Esophagus muscularis mucosa (tissue), 4 donors: ENCODE measurements at regions not wholly inside any gene's neighbourhood (a gene's known extent, or its start where the extent isn't known, plus 50 kb on each side); places are given as distances from the start of the nearest gene placed in this dataset.

Source experiments
- DNase-seq: peaks from one replicate; pipeline ENCODE4 v3.0.0-alpha.2; 2017; ENCODE audit errors: extremely low spot score
- H3K27ac ChIP-seq, 4 donors: fragments of 200-600 bp; sonication (generic); replicated peaks in 1 of 4; 1 replicate in 3 of 4; 2 replicates in 1 of 4; pipeline ENCODE4 v1.5.1; 2016 to 2019; ENCODE audit warnings: mild to moderate bottlenecking in 1 of 4
- H3K27me3 ChIP-seq, 4 donors: fragments of 200-600 bp; sonication (generic); one replicate each; pipeline versions ENCODE4 v1.5.1 to v1.6.0; 2016 to 2019
- H3K36me3 ChIP-seq, 4 donors: fragments of 200-600 bp; sonication (generic); one replicate each; pipeline ENCODE4 v1.5.1; 2016 to 2019
- H3K4me1 ChIP-seq, 4 donors: fragments of 200-600 bp; sonication (generic); one replicate each; pipeline ENCODE4 v1.5.1; 2016 to 2019
- H3K4me3 ChIP-seq, 4 donors: fragments of 200-600 bp; sonication (generic); 1 replicate in 2 of 4; 2 replicates in 2 of 4; pipeline ENCODE4 v1.5.1; 2016 to 2019; ENCODE audit warnings: mild to moderate bottlenecking in 4 of 4, moderate library complexity in 1 of 4
- H3K9me3 ChIP-seq, 4 donors: fragments of 200-600 bp; sonication (generic); 1 replicate in 3 of 4; 2 replicates in 1 of 4; pipeline ENCODE4 v1.5.1; 2016 to 2019
- CTCF ChIP-seq, 3 experiments: fragments of 200-600 bp in 2 of 3; fragments of 450-650 bp in 1 of 3; sonication (generic) in 2 of 3; IDR thresholded peaks; one replicate each; pipeline ENCODE4 v1.5.1; 2017 to 2019; ENCODE audit warnings: antibody characterized with exemption in 3 of 3, mild to moderate bottlenecking in 2 of 3, moderate library complexity in 1 of 3
- EP300 ChIP-seq: sonication (generic); formaldehyde crosslinking; IDR thresholded peaks from one replicate; pipeline ENCODE4 v1.6.1; 2017; ENCODE audit warnings: antibody characterized with exemption
- POLR2A ChIP-seq: fragments of 450-650 bp; IDR thresholded peaks from one replicate; pipeline ENCODE4 v1.6.1; 2017; ENCODE audit warnings: antibody characterized with exemption, moderate library complexity, mild to moderate bottlenecking, low read depth
- POLR2AphosphoS5 ChIP-seq, 2 donors: sonication (generic); formaldehyde crosslinking; IDR thresholded peaks; one replicate each; pipeline ENCODE4 v1.6.1; 2017; ENCODE audit warnings: antibody characterized with exemption in 2 of 2
- WGBS: methylation state at CpG from one replicate; pipeline ENCODE4 v1.1.5; 2018; 5-methylcytosine and 5-hydroxymethylcytosine counted together
- intact Hi-C: fragments of 100-400 bp; cut with DNase I; formaldehyde crosslinking; loops from one replicate; pipeline ENCODE4 v1.15.1; 2023

- WGBS, result 75% methylated on average over 7 of the region's 7 CpGs
- intact Hi-C loops, result no loop called here
- no peak for DNase-seq
- Histone ChIP-seq H3K27me3 (peaks cover 0 to under 1% (median 0%) of the 10 kb centered on the region in 4 donors), H3K9me3 (no peaks in the 10 kb centered on the region), H3K4me3 (no peak overlapping the region), H3K27ac (no peak overlapping the region), H3K36me3 (no peaks in the 10 kb centered on the region), H3K4me1 (no peaks in the 10 kb centered on the region)
- TF ChIP-seq POLR2A, result no peak
- no peak for TF ChIP-seq EP300
- TF ChIP-seq CTCF (IDR thresholded peaks at IDR 0.05), result no peak
- no peak for TF ChIP-seq POLR2AphosphoS5 (IDR thresholded peaks at IDR 0.05)
Observed at GRCh38 chr18:47425365-47425764, 173.9 kb upstream of the SKOR2 start.

DNA sequence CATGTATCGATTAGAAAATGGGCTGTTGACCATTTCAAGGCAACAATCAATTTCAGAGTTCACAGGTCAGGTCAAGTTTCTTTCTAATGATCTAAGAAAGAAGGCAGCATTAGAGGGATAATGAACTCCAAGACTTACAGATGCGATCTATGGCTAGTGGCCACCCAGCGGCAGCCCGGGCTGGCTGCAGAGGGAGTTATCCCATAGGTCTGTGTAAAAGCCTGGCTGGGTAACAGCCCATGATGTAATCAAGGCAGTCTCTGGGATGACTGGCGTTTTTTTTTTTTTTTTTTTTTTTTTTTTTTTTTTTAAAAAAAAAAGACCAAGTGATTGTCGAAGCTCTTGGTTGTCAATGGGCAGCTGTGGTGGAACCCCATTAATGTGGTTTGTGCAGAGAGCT, 171.1 kb upstream of the SKOR2 start:
- Histone ChIP-seq H3K9me3 (no peaks in the 10 kb centered on the region), H3K27me3 (peaks cover 0 to 21% (median under 1%) of the 10 kb centered on the region in 4 donors), H3K36me3 (no peaks in the 10 kb centered on the region), H3K4me3 (no peak overlapping the region), H3K27ac (no peak overlapping the region), H3K4me1 (no peaks in the 10 kb centered on the region)
- no peak for DNase-seq
- intact Hi-C loops, result no loop called here
- no peak for TF ChIP-seq EP300
- TF ChIP-seq POLR2A, result no peak
- no peak for TF ChIP-seq POLR2AphosphoS5 (IDR thresholded peaks at IDR 0.05)
- no peak for TF ChIP-seq CTCF (IDR thresholded peaks at IDR 0.05)
- WGBS, result 81% methylated on average over 5 of the region's 6 CpGs

GRCh38 chr18:47420130-47420529, 168.7 kb upstream of the SKOR2 start:
- H3K4me3 ChIP-seq, result no peak overlapping the region
- DNase-seq, result no peak
- peaks cover 0 to 39% (median 2%) of the 10 kb centered on the region in 4 donors for H3K27me3 ChIP-seq
- 64% methylated on average over 4 of the region's 4 CpGs for WGBS
- no peaks in the 10 kb centered on the region for H3K4me1 ChIP-seq
- TF ChIP-seq POLR2A (no peak), CTCF (IDR thresholded peaks at IDR 0.05) (no peak), EP300 (no peak), POLR2AphosphoS5 (IDR thresholded peaks at IDR 0.05) (no peak)
- H3K36me3 ChIP-seq, result no peaks in the 10 kb centered on the region
- intact Hi-C loops, result no loop called here
- H3K9me3 ChIP-seq, result no peaks in the 10 kb centered on the region
- H3K27ac ChIP-seq, result no peak overlapping the region

DNA sequence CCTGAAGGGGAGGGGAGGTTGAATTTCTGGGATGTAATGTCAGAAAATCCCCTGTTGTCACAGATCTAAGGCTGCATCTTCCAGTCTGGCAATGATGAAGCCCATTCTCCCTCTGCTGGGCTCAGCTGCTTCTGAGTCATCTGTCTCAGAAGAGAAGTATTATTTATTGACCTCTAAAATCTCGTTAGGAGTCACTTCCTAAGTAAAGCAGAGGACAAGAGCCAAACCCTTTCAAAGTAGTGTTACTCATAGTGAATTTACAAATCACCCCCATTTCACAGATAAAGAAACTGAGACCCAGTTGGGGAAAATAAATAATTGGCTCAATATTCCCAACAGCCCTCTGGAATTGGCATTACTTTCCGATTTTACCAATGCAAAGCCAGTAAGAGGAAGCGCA, 167.3 kb upstream of the SKOR2 start:
- intact Hi-C loops, result no loop called here
- Histone ChIP-seq H3K27ac (no peak overlapping the region), H3K4me1 (no peaks in the 10 kb centered on the region), H3K27me3 (peaks cover 0 to 39% (median 2%) of the 10 kb centered on the region in 4 donors), H3K4me3 (no peak overlapping the region), H3K9me3 (no peaks in the 10 kb centered on the region), H3K36me3 (no peaks in the 10 kb centered on the region)
- no peak for TF ChIP-seq CTCF (IDR thresholded peaks at IDR 0.05)
- TF ChIP-seq EP300, result no peak
- no peak for TF ChIP-seq POLR2AphosphoS5 (IDR thresholded peaks at IDR 0.05)
- no peak for DNase-seq
- WGBS, result 57% methylated on average over 3 of the region's 3 CpGs

DNA sequence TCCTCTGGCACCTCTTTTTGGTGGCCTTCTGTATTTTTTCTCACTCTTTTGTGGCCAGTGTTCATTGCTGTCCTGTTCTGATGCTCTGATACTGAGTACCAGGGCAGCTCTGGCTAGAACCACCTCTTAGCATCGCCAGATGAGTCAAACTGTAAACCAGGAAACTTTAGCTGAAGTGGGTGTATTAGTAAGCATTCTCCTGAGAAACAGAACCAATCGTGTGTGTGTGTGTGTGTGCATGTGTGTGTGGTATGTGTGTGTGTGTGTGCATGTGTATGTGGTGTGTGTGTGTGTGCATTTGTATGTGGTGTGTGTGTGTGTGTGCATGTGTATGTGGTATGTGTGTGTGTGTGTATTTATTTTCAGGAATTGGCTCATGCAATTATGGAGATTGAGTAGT, 166.3 kb upstream of the SKOR2 start:
- H3K27ac ChIP-seq, result no peak overlapping the region
- TF ChIP-seq CTCF (IDR thresholded peaks at IDR 0.05) (no peak), POLR2A (no peak), EP300 (no peak), POLR2AphosphoS5 (IDR thresholded peaks at IDR 0.05) (no peak)
- 57% methylated on average over 2 of the region's 2 CpGs for WGBS
- no peaks in the 10 kb centered on the region for H3K4me1 ChIP-seq
- H3K9me3 ChIP-seq, result no peaks in the 10 kb centered on the region
- no peak overlapping the region for H3K4me3 ChIP-seq
- no peaks in the 10 kb centered on the region for H3K36me3 ChIP-seq
- peaks cover 0 to 39% (median 2%) of the 10 kb centered on the region in 4 donors for H3K27me3 ChIP-seq
- no peak for DNase-seq
- intact Hi-C loops, result no loop called here
